H9 (cell line): ENCODE measurements at regions not wholly inside any gene's neighbourhood (a gene's known extent, or its start where the extent isn't known, plus 50 kb on each side); places are given as distances from the start of the nearest gene placed in this dataset.

ENCODE experiments used
- DNase-seq: peaks from one replicate; pipeline ENCODE4 v3.0.0-alpha.2; 2017
- H2AFZ ChIP-seq: one replicate; pipeline ENCODE4 v1.6.1; 2013; ENCODE audit warnings: mild to moderate bottlenecking, low read length, control low read depth, moderate library complexity
- H2AK5ac ChIP-seq: 2 replicates; pipeline ENCODE4 v1.6.1; 2013; ENCODE audit warnings: low read length, control low read depth, mixed read lengths; ENCODE audit not compliant: insufficient read length
- H2BK120ac ChIP-seq: one replicate; pipeline ENCODE4 v1.6.1; 2013; ENCODE audit warnings: low read depth, mild to moderate bottlenecking, low read length, control low read depth, inconsistent platforms; ENCODE audit not compliant: poor library complexity, severe bottlenecking
- H2BK12ac ChIP-seq: 2 replicates; pipeline ENCODE4 v1.6.1; 2013; ENCODE audit warnings: low read length, control low read depth, mixed read lengths, low read depth; ENCODE audit not compliant: insufficient read length
- H2BK15ac ChIP-seq: 2 replicates; pipeline ENCODE4 v1.6.1; 2013; ENCODE audit warnings: low read depth, low read length, control low read depth
- H2BK20ac ChIP-seq: one replicate; pipeline ENCODE4 v1.6.1; 2013; ENCODE audit warnings: low read depth, mild to moderate bottlenecking, low read length, control low read depth, inconsistent platforms; ENCODE audit not compliant: poor library complexity, severe bottlenecking
- H2BK5ac ChIP-seq: 2 replicates; pipeline ENCODE4 v1.6.1; 2013; ENCODE audit warnings: low read length, control low read depth, mixed read lengths; ENCODE audit not compliant: insufficient read length
- H3K14ac ChIP-seq: 2 replicates; pipeline ENCODE4 v1.6.1; 2013; ENCODE audit warnings: low read length, control low read depth; ENCODE audit not compliant: insufficient read depth
- H3K18ac ChIP-seq: 2 replicates; pipeline ENCODE4 v1.6.1; 2013; ENCODE audit warnings: low read depth, mild to moderate bottlenecking, mixed read lengths, low read length, control low read depth; ENCODE audit not compliant: insufficient read length
- H3K23ac ChIP-seq: 2 replicates; pipeline ENCODE4 v1.6.1; 2013; ENCODE audit warnings: low read length, control low read depth, mixed read lengths, low read depth; ENCODE audit not compliant: insufficient read length
- H3K23me2 ChIP-seq: 2 replicates; pipeline ENCODE4 v1.6.1; 2013; ENCODE audit warnings: low read depth, mild to moderate bottlenecking, mixed read lengths, low read length, control low read depth; ENCODE audit not compliant: insufficient read length, poor library complexity, severe bottlenecking
- H3K27ac ChIP-seq: 2 replicates; pipeline ENCODE4 v1.5.1; 2013; ENCODE audit warnings: low read length, control low read depth, mixed read lengths, low read depth; ENCODE audit not compliant: insufficient read length
- H3K27me3 ChIP-seq: 2 replicates; pipeline ENCODE4 v1.6.1; 2013; ENCODE audit warnings: low read length, control low read depth, inconsistent platforms; ENCODE audit not compliant: insufficient read depth
- H3K4ac ChIP-seq: 2 replicates; pipeline ENCODE4 v1.6.1; 2013; ENCODE audit warnings: low read depth, mild to moderate bottlenecking, control low read depth, inconsistent platforms, low read length, moderate library complexity
- H3K4me1 ChIP-seq: 2 replicates; pipeline ENCODE4 v1.6.1; 2013; ENCODE audit warnings: low read length, control low read depth, inconsistent platforms; ENCODE audit not compliant: insufficient read depth
- H3K4me2 ChIP-seq: 2 replicates; pipeline ENCODE4 v1.6.1; 2013; ENCODE audit warnings: low read length, control low read depth, mixed read lengths; ENCODE audit not compliant: insufficient read length, insufficient read depth
- H3K56ac ChIP-seq: 2 replicates; pipeline ENCODE4 v1.6.1; 2013; ENCODE audit warnings: low read depth, mild to moderate bottlenecking, mixed read lengths, low read length, control low read depth; ENCODE audit not compliant: insufficient read length
- H3K79me1 ChIP-seq: 2 replicates; pipeline ENCODE4 v1.6.1; 2013; ENCODE audit warnings: low read depth, mild to moderate bottlenecking, moderate library complexity, low read length, control low read depth, inconsistent platforms; ENCODE audit not compliant: insufficient read depth, poor library complexity, severe bottlenecking
- H3K79me2 ChIP-seq: 2 replicates; pipeline ENCODE4 v1.6.1; 2013; ENCODE audit warnings: low read length, control low read depth, inconsistent platforms; ENCODE audit not compliant: insufficient read depth
- H3K9ac ChIP-seq: 2 replicates; pipeline ENCODE4 v1.6.1; 2013; ENCODE audit warnings: low read length, control low read depth, mixed read lengths; ENCODE audit not compliant: insufficient read length; ENCODE audit errors: extremely low read depth
- H3K9me3 ChIP-seq: one replicate; pipeline ENCODE4 v1.6.1; 2013; ENCODE audit warnings: low read depth, low read length, inconsistent platforms; ENCODE audit not compliant: control insufficient read depth
- H3T11ph ChIP-seq: one replicate; pipeline ENCODE4 v1.6.1; 2013; ENCODE audit warnings: mild to moderate bottlenecking, low read length, control low read depth, inconsistent platforms
- H4K20me1 ChIP-seq: one replicate; pipeline ENCODE4 v1.6.1; 2013; ENCODE audit not compliant: control insufficient read depth, insufficient read length, insufficient read depth
- H4K5ac ChIP-seq: 2 replicates; pipeline ENCODE4 v1.6.1; 2013; ENCODE audit warnings: low read depth, mild to moderate bottlenecking, mixed read lengths, low read length, control low read depth; ENCODE audit not compliant: insufficient read length
- H4K8ac ChIP-seq: replicated peaks from 2 replicates; pipeline ENCODE4 v1.6.1; 2013; ENCODE audit warnings: low read length, control low read depth, mixed read lengths, low read depth; ENCODE audit not compliant: insufficient read length
- H4K91ac ChIP-seq: 2 replicates; pipeline ENCODE4 v1.6.1; 2013; ENCODE audit warnings: low read depth, mild to moderate bottlenecking, moderate library complexity, mixed read lengths, low read length, control low read depth; ENCODE audit not compliant: insufficient read length
- H3K27ac Mint-ChIP-seq, 3 experiments: 2 replicates in 2 of 3; 3 replicates in 1 of 3; pipeline ENCODE4 v1.8.0; 2020 to 2021; ENCODE audit warnings: mixed read lengths in 3 of 3, mild to moderate bottlenecking in 1 of 3, moderate library complexity in 1 of 3
- H3K27me3 Mint-ChIP-seq: 2 replicates; pipeline ENCODE4 v1.8.0; 2021; ENCODE audit warnings: low read depth, mild to moderate bottlenecking, moderate library complexity, mixed read lengths
- H3K36me3 Mint-ChIP-seq, 3 experiments: 2 replicates in 2 of 3; 3 replicates in 1 of 3; pipeline ENCODE4 v1.8.0; 2020 to 2021; ENCODE audit warnings: low read depth in 3 of 3, mixed read lengths in 3 of 3; ENCODE audit not compliant: insufficient read depth in 1 of 3
- H3K4me1 Mint-ChIP-seq, 2 experiments: 2 replicates each; pipeline ENCODE4 v1.8.0; 2020; ENCODE audit warnings: mixed read lengths in 2 of 2
- H3K4me3 Mint-ChIP-seq, 2 experiments: 2 replicates in 1 of 2; 3 replicates in 1 of 2; pipeline ENCODE4 v1.8.0; 2020 to 2021; ENCODE audit warnings: mild to moderate bottlenecking in 2 of 2, mixed read lengths in 2 of 2, moderate library complexity in 1 of 2
- H3K9me3 Mint-ChIP-seq, 2 experiments: 2 replicates in 1 of 2; 3 replicates in 1 of 2; pipeline ENCODE4 v1.8.0; 2020; ENCODE audit warnings: mild to moderate bottlenecking in 2 of 2, mixed read lengths in 2 of 2, moderate library complexity in 1 of 2
- WGBS: extraction: QIAGEN DNeasy Blood & Tissue Kit; methylation state at CpG from one replicate; pipeline ENCODE4 v1.1.7; 2013; ENCODE audit warnings: missing lambda C conversion rate, low lambda C conversion rate, mixed read lengths; ENCODE audit not compliant: insufficient read length; ENCODE audit errors: extremely low coverage; 5-methylcytosine and 5-hydroxymethylcytosine counted together
- TF ChIP-seq, protein P1 (sequence below): fragments of 200-600 bp; sonication (generic); conservative IDR thresholded peaks from 3 replicates; pipeline ENCODE4 v1.8.0; 2021; ENCODE audit warnings: antibody characterized with exemption, mild to moderate bottlenecking

DNA sequence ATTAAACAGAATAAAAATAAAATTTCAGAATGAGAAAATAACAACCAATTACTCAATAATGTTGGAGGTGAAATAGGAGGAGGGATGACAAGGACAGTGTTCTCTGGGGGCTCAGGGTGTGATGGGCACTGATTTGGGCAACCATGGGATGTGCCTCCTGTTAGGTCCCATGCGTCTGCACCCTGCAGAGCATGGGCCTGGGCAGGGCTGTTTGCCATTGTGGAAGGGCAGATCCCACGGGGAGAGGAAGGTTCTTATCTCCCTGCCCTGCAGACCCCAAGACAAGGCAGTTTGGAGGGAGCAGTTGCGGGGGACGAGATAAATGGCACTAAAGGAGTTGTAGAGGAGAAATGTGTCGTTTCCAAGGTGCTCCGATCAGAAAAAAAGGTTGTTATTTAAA is 206.3 kb downstream of the THBS2 start:
- H2BK120ac ChIP-seq: no peak overlapping the region
- no peak overlapping the region for H3K9ac ChIP-seq
- H4K91ac ChIP-seq: no peak overlapping the region
- Mint-ChIP-seq H3K36me3 (no peaks in the 10 kb centered on the region), H3K9me3 (no peaks in the 10 kb centered on the region; a peak in 2 of 5 replicates), H3K27ac (peak overlapping the region in 1 of 3 experiments; percentile 19; a peak in 1 of 7 replicates), H3K4me3 (no peak overlapping the region), H3K4me1 (no peaks in the 10 kb centered on the region), H3K27me3 (peaks cover 3% of the 10 kb centered on the region)
- DNase-seq: no peak
- H2AFZ ChIP-seq: no peak overlapping the region
- no peak overlapping the region for H2BK12ac ChIP-seq
- no CpG with 5 or more reads among the region's 6 CpGs for WGBS
- no peak overlapping the region for H2AK5ac ChIP-seq
- no peak overlapping the region for H2BK5ac ChIP-seq
- no peaks in the 10 kb centered on the region for H4K20me1 ChIP-seq
- H3K23me2 ChIP-seq: no peaks in the 10 kb centered on the region
- no peak overlapping the region for H3K27ac ChIP-seq
- no peaks in the 10 kb centered on the region for H3K79me1 ChIP-seq
- H2BK20ac ChIP-seq: no peak overlapping the region
- no peaks in the 10 kb centered on the region for H3K27me3 ChIP-seq
- no peak overlapping the region for H4K5ac ChIP-seq
- H2BK15ac ChIP-seq: no peak overlapping the region
- no peaks in the 10 kb centered on the region for H3K79me2 ChIP-seq
- H3K56ac ChIP-seq: no peak overlapping the region
- no peak overlapping the region for H3T11ph ChIP-seq
- no peak overlapping the region for H3K14ac ChIP-seq
- H3K4me1 ChIP-seq: no peaks in the 10 kb centered on the region
- TF ChIP-seq, protein P1, sequence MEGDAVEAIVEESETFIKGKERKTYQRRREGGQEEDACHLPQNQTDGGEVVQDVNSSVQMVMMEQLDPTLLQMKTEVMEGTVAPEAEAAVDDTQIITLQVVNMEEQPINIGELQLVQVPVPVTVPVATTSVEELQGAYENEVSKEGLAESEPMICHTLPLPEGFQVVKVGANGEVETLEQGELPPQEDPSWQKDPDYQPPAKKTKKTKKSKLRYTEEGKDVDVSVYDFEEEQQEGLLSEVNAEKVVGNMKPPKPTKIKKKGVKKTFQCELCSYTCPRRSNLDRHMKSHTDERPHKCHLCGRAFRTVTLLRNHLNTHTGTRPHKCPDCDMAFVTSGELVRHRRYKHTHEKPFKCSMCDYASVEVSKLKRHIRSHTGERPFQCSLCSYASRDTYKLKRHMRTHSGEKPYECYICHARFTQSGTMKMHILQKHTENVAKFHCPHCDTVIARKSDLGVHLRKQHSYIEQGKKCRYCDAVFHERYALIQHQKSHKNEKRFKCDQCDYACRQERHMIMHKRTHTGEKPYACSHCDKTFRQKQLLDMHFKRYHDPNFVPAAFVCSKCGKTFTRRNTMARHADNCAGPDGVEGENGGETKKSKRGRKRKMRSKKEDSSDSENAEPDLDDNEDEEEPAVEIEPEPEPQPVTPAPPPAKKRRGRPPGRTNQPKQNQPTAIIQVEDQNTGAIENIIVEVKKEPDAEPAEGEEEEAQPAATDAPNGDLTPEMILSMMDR: no peak
- H4K8ac ChIP-seq: no peak overlapping the region
- no peak overlapping the region for H3K4ac ChIP-seq
- H3K9me3 ChIP-seq: no peaks in the 10 kb centered on the region
- H3K23ac ChIP-seq: no peak overlapping the region
- H3K18ac ChIP-seq: no peak overlapping the region
- no peak overlapping the region for H3K4me2 ChIP-seq
